Choroid plexus epithelial cell (primary cell): ENCODE measurements at regions not wholly inside any gene's neighbourhood (a gene's known extent, or its start where the extent isn't known, plus 50 kb on each side); places are given as distances from the start of the nearest gene placed in this dataset.

Experiments used
- DNase-seq: peaks from one replicate; pipeline ENCODE4 v3.0.0-alpha.2; 2010; ENCODE audit warnings: low read depth
- H3K4me3 ChIP-seq: 2 replicates; pipeline ENCODE4 v1.5.1; 2011; ENCODE audit warnings: low read depth, mild to moderate bottlenecking, control low read depth, low read length, moderate library complexity
- TF ChIP-seq, protein P1 (sequence below): conservative IDR thresholded peaks from 2 replicates; pipeline ENCODE4 v1.5.1; 2011; ENCODE audit warnings: low read depth, mild to moderate bottlenecking, control low read depth, inconsistent platforms, low read length, moderate library complexity

DNA sequence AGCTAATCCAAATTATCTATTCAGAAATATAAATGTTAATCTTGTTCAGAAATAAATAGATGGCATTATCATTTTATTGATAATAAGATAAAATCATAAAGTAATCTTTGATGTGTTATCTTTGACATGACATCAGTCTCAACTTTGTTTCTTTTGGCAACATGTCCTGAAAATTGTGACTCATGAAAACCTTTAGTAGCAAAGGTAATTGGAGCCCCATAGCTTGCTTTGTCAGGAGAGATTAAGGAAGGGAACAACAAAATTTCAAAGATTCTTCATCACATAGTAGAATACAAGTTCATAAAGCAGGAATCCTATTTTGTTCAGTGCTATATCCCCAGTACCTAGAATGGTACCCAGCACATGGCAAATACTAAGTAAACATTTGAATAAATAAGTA, 165.4 kb downstream of the KCNE4 start:
- no peak for DNase-seq
- TF ChIP-seq, protein P1, sequence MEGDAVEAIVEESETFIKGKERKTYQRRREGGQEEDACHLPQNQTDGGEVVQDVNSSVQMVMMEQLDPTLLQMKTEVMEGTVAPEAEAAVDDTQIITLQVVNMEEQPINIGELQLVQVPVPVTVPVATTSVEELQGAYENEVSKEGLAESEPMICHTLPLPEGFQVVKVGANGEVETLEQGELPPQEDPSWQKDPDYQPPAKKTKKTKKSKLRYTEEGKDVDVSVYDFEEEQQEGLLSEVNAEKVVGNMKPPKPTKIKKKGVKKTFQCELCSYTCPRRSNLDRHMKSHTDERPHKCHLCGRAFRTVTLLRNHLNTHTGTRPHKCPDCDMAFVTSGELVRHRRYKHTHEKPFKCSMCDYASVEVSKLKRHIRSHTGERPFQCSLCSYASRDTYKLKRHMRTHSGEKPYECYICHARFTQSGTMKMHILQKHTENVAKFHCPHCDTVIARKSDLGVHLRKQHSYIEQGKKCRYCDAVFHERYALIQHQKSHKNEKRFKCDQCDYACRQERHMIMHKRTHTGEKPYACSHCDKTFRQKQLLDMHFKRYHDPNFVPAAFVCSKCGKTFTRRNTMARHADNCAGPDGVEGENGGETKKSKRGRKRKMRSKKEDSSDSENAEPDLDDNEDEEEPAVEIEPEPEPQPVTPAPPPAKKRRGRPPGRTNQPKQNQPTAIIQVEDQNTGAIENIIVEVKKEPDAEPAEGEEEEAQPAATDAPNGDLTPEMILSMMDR, result no peak
- H3K4me3 ChIP-seq, result no peak overlapping the region

DNA sequence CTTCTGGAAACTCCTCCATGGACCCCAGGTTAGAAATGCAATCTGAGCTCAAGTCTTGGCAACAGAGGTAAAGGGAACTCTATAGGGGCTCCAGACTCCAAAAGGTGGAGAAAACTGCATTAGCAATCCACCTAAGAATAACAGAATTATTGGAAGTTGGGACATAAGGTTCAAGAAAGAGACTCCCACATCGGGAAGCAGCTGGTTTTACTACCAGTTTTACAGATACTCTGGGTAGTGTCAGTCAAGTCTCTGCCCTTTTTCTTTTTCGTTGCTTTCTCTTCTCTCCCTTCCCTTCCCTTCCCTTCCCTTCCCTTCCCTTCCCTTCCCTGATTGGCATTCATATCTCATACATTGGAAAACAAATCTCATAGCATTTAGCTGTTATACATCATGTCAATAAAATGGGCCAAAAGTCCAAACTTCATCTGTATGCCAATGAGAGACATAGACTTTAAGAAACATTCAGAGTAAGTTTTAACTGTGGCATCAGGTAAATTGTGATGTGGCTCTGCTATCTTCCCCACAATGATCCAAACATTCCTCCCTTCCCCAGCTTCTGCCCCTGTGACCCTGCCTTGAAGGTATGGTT, 166.7 kb downstream of the KCNE4 start:
- H3K4me3 ChIP-seq, result no peak overlapping the region
- TF ChIP-seq, protein P1, result no peak
- DNase-seq, result no peak

DNA sequence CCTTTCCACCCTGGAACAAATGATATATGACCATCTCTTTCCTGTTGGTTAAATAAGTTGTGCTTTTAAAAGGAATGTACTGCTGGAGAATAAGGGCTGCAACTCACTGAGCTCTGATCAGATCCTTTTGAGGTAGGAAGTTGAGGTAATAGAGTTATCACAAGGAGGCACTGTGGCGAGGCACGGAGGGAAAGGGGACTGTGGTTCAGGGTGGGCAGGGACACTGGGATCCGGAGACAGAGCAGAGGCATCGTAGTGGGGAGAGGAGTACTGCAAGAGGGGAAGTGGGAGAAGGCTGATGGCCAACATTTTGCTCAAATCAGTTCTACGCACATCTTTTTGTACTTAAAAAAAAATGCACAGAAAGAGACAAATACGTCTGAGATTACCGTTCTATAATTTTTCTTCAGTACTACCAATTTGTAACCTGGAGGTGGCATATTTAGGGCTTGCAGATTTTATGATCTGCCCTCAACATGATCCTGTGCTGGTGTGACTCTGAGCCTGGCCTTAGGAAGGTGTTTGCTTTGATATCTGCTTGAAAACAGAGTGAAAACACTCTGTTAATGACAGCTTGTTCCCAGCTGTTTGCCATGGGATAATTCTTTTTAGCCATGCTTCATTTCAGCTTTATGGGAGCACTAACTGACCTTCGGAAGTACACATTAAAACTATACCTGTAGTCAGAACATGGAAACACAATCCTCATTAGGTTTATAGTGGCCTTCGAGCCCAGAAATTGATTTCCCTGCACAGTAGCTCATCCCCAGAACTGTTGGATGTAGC, 168.1 kb downstream of the KCNE4 start:
- TF ChIP-seq, protein P1, result no peak
- H3K4me3 ChIP-seq, result no peak overlapping the region
- DNase-seq, result no peak

DNA sequence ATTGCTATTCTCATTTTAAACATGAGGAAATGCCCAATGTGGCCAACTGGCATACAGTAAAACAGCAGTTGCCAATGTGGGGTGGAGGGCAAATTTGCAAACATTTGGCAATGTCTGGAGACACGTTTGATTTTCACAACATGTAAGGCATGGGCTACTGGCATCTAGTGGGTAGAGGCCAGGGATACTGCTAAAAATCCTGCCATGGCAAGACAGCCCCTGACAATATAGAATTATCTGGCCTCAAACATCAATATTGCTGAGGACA, 168.6 kb downstream of the KCNE4 start:
- no peak for DNase-seq
- TF ChIP-seq, protein P1, result no peak
- no peak overlapping the region for H3K4me3 ChIP-seq

DNA sequence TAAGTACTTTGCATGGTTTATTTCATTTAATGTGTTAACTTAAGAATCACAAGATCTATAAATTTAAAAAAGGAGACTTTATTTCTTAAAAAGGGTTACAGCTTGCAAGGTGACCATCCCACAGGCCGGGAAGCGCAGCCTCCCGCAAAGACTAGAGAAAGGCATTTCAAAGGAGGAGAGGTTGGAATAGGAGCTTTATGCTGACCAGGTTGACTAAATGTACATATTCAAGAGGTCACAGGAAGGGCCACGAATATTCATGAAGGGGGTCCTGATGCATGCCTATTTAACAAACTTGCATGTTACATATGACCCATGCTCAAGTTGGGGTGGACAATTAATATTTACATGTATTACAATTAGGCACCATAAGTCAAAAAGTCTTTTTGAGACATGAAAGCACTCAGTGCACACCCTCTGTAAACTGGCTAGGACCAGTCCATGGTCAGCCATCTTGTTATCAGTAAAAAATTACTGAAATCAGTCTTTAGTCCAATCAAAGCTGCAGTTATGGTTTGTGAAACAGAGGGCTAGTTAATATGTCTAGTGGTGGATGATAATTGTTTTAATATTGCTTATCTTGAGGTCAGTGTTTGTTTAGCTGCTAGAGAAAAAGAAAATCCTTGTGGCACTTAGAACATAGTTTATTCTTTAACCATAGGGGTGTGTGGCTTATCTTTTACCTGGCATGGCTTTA, 169.3 kb downstream of the KCNE4 start:
- DNase-seq, result no peak
- TF ChIP-seq, protein P1, result no peak
- no peak overlapping the region for H3K4me3 ChIP-seq

DNA sequence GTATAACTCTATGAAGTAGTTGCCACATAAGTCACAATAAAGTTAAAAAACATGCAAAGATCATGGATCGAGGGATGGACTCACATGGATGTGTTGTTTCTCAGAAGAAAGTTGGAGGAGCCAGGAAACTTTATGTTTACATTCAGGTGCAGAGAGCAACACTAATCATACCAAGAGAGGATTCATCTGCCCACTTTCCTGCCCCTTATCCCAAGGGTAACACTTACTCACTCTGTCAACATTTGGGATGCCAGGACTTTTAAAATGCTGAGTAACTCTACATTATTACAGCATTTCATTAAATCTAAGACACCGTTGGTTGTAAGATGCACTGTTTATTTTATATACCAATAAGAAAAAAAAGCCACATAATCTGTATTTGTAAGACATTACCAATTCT, 170.4 kb downstream of the KCNE4 start:
- DNase-seq, result no peak

More for the DNA sequence above, 170.4 kb downstream of the KCNE4 start:
- TF ChIP-seq, protein P1, result no peak
- no peak overlapping the region for H3K4me3 ChIP-seq
